ENCODE measurements at regions not wholly inside any gene's neighbourhood (a gene's known extent, or its start where the extent isn't known, plus 50 kb on each side); places are given as distances from the start of the nearest gene placed in this dataset.

- TF ChIP-seq CTCF (IDR thresholded peaks at IDR 0.05) = no peak
- no peak for TF ChIP-seq EZH2 (IDR thresholded peaks at IDR 0.05; ENCODE audit: borderline replicate concordance, insufficient read depth, low read depth, low read length, poor library complexity, severe bottlenecking)
Measured at GRCh38 chr22:48828688-48829087, 999.0 kb downstream of the BRD1 start.
